Fibroblast of the aortic adventitia (primary cell): ENCODE measurements at regions not wholly inside any gene's neighbourhood (a gene's known extent, or its start where the extent isn't known, plus 50 kb on each side); places are given as distances from the start of the nearest gene placed in this dataset.

Experiments used
- DNase-seq: peaks from one replicate; pipeline ENCODE4 v3.0.0-alpha.2; 2010; ENCODE audit warnings: low read depth
- H3K4me3 ChIP-seq: 2 replicates; pipeline ENCODE4 v1.5.1; 2011; ENCODE audit warnings: low read depth, mild to moderate bottlenecking, control low read depth, low read length, moderate library complexity
- CTCF ChIP-seq: IDR thresholded peaks from 2 replicates; pipeline ENCODE4 v1.5.1; 2011; ENCODE audit warnings: mild to moderate bottlenecking, low read length, control low read depth, inconsistent platforms; ENCODE audit not compliant: insufficient read depth

GRCh38 chr3:72381584-72381983, 466.7 kb downstream of the SHQ1 start:
- no peak for DNase-seq
- no peak for TF ChIP-seq CTCF
- no peak overlapping the region for H3K4me3 ChIP-seq

GRCh38 chr3:72380711-72381493, 467.3 kb downstream of the SHQ1 start:
- H3K4me3 ChIP-seq, result no peak overlapping the region
- DNase-seq, result no peak
- TF ChIP-seq CTCF, result no peak

GRCh38 chr3:72380193-72380592, 468.1 kb downstream of the SHQ1 start:
- DNase-seq, result peak; percentile 59
- no peak for TF ChIP-seq CTCF
- no peak overlapping the region for H3K4me3 ChIP-seq

GRCh38 chr3:72379500-72380187, 468.6 kb downstream of the SHQ1 start:
- peak; percentile 56 for DNase-seq
- TF ChIP-seq CTCF, result no peak
- no peak overlapping the region for H3K4me3 ChIP-seq

- DNase-seq, result no peak
- TF ChIP-seq CTCF, result no peak
- no peak overlapping the region for H3K4me3 ChIP-seq
Measured at GRCh38 chr3:72378287-72378686, 470.0 kb downstream of the SHQ1 start.

GRCh38 chr3:72376956-72377710, 471.1 kb downstream of the SHQ1 start:
- no peak overlapping the region for H3K4me3 ChIP-seq
- no peak for DNase-seq
- no peak for TF ChIP-seq CTCF
